HEK293T (cell line): ENCODE measurements at regions not wholly inside any gene's neighbourhood (a gene's known extent, or its start where the extent isn't known, plus 50 kb on each side); places are given as distances from the start of the nearest gene placed in this dataset.

Experiments used
- CTCF ChIA-PET: fragments of 350-600 bp; formaldehyde crosslinking; extraction: SDS; loops from one replicate; lab custom pipeline; 2021; ENCODE audit warnings: antibody characterized with exemption, inconsistent platforms; lab: Yijun Ruan, JAX
- POLR2A ChIA-PET: fragments of 350-600 bp; formaldehyde crosslinking; extraction: SDS; loops from one replicate; lab custom pipeline; 2020; ENCODE audit warnings: antibody characterized with exemption, inconsistent platforms; lab: Yijun Ruan, JAX
- DNase-seq: peaks from one replicate; pipeline ENCODE4 v3.0.0; 2012; ENCODE audit warnings: mixed read lengths; ENCODE audit errors: extremely low spot score
- ARNT ChIP-seq: fragments of 450-650 bp; IDR thresholded peaks from 2 replicates; pipeline ENCODE4 v1.6.1; 2017; ENCODE audit warnings: mild to moderate bottlenecking
- BHLHE40 ChIP-seq: fragments of 450-650 bp; IDR thresholded peaks from 2 replicates; pipeline ENCODE4 v1.6.1; 2016; ENCODE audit warnings: mild to moderate bottlenecking, moderate library complexity, borderline replicate concordance
- CTBP1 ChIP-seq: fragments of 450-650 bp; IDR thresholded peaks from 2 replicates; pipeline ENCODE4 v1.6.1; 2016; ENCODE audit warnings: borderline replicate concordance
- ELF4 ChIP-seq: fragments of 450-650 bp; IDR thresholded peaks from 2 replicates; pipeline ENCODE4 v1.6.1; 2017; ENCODE audit warnings: antibody characterized with exemption
- FOXA1 ChIP-seq: fragments of 450-650 bp; IDR thresholded peaks from 2 replicates; pipeline ENCODE4 v1.6.1; 2016; ENCODE audit warnings: mild to moderate bottlenecking
- FOXK2 ChIP-seq: fragments of 450-650 bp; IDR thresholded peaks from 2 replicates; pipeline ENCODE4 v1.6.1; 2016; ENCODE audit warnings: mild to moderate bottlenecking
- FOXM1 ChIP-seq: fragments of 450-650 bp; IDR thresholded peaks from 2 replicates; pipeline ENCODE4 v1.6.1; 2017; ENCODE audit warnings: mild to moderate bottlenecking, borderline replicate concordance
- HDGF ChIP-seq: fragments of 450-650 bp; IDR thresholded peaks from 2 replicates; pipeline ENCODE4 v1.6.1; 2017; ENCODE audit warnings: antibody characterized with exemption, borderline replicate concordance
- L3MBTL2 ChIP-seq: fragments of 450-650 bp; conservative IDR thresholded peaks from 2 replicates; pipeline ENCODE4 v1.6.1; 2016; ENCODE audit warnings: mild to moderate bottlenecking
- LEF1 ChIP-seq: fragments of 450-650 bp; IDR thresholded peaks from 2 replicates; pipeline ENCODE4 v1.6.1; 2017; ENCODE audit warnings: mild to moderate bottlenecking, borderline replicate concordance
- NFRKB ChIP-seq: fragments of 450-650 bp; IDR thresholded peaks from 2 replicates; pipeline ENCODE4 v1.6.1; 2016; ENCODE audit warnings: mild to moderate bottlenecking, moderate library complexity
- SP1 ChIP-seq: fragments of 450-650 bp; IDR thresholded peaks from 2 replicates; pipeline ENCODE4 v1.6.1; 2017
- SUZ12 ChIP-seq: fragments of 450-650 bp; IDR thresholded peaks from 2 replicates; pipeline ENCODE4 v1.6.1; 2016; ENCODE audit warnings: mild to moderate bottlenecking
- TARDBP ChIP-seq: fragments of 450-650 bp; IDR thresholded peaks from 2 replicates; pipeline ENCODE4 v1.6.1; 2016
- ZNF384 ChIP-seq: fragments of 450-650 bp; IDR thresholded peaks from 2 replicates; pipeline ENCODE4 v1.6.1; 2016
- TF ChIP-seq, protein P1 (sequence below): fragments of 450-650 bp; IDR thresholded peaks from 2 replicates; pipeline ENCODE4 v1.6.1; 2016

DNA sequence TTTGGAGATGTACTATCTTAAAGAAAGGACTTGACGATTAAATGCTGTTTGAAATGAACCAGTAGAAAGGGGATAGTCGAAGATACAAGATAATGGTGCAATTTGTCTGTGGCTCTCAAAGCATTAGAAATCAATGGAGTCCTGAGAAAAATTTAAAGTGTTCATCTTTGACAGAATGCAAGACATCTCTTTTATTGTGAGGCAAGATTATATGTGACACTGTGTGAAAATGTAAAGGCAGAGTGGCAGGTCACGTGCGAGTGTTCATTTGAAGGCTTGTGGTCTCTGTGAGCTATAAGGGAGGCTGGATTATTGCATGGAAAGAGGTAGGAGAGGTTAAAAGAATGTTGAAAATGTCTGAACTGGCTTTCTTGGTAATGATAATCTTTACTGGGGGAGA is 709.2 kb downstream of the DSC3 start:
- DNase-seq = no peak
- TF ChIP-seq FOXM1 = no peak
- no peak for TF ChIP-seq ZNF384
- no peak for TF ChIP-seq FOXA1
- TF ChIP-seq FOXK2 = no peak
- TF ChIP-seq TARDBP = no peak
- TF ChIP-seq ELF4 = no peak
- no peak for TF ChIP-seq HDGF
- no peak for TF ChIP-seq ARNT
- no peak for TF ChIP-seq NFRKB
- no peak for TF ChIP-seq CTBP1
- TF ChIP-seq LEF1 = no peak
- TF ChIP-seq BHLHE40 = no peak
- POLR2A ChIA-PET = no interaction called here
- CTCF ChIA-PET = interaction anchor here (0.8 kb wide), 1 partner anchor 1919 kb away, joined by 3 read pairs; no protein-coding TSS in a partner anchor

DNA sequence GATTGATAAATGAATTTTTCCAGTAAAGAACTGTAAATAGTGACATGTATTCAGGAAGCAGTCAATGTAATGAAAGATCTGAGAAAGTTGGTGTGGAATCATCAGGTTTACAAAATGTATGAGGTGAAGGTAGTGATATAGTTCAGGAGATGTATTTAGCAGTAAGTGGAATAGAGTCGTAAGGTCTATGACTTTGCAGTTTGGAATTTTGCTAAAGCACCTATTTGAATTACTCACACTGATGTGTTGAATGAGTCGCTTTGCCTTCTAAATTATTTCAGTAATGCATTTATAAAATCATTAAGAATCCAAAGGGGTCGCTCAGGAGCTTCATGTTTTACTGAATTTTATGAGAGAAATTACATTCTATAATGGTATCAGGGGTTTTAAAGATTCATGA is 713.7 kb downstream of the DSC3 start:
- TF ChIP-seq BHLHE40 = no peak
- no peak for TF ChIP-seq HDGF
- TF ChIP-seq TARDBP = no peak
- no peak for TF ChIP-seq FOXA1
- TF ChIP-seq CTBP1 = no peak
- TF ChIP-seq, protein P1, sequence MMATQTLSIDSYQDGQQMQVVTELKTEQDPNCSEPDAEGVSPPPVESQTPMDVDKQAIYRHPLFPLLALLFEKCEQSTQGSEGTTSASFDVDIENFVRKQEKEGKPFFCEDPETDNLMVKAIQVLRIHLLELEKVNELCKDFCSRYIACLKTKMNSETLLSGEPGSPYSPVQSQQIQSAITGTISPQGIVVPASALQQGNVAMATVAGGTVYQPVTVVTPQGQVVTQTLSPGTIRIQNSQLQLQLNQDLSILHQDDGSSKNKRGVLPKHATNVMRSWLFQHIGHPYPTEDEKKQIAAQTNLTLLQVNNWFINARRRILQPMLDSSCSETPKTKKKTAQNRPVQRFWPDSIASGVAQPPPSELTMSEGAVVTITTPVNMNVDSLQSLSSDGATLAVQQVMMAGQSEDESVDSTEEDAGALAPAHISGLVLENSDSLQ = no peak
- no peak for TF ChIP-seq FOXM1
- TF ChIP-seq ARNT = no peak
- no peak for TF ChIP-seq ZNF384
- no peak for TF ChIP-seq NFRKB
- TF ChIP-seq SP1 = no peak
- TF ChIP-seq L3MBTL2 = no peak
- TF ChIP-seq LEF1 = no peak
- TF ChIP-seq ELF4 = no peak
- TF ChIP-seq FOXK2 = no peak
- TF ChIP-seq SUZ12 = no peak
- ChIA-PET POLR2A (no interaction called here), CTCF (no interaction called here)
- DNase-seq = no peak

DNA sequence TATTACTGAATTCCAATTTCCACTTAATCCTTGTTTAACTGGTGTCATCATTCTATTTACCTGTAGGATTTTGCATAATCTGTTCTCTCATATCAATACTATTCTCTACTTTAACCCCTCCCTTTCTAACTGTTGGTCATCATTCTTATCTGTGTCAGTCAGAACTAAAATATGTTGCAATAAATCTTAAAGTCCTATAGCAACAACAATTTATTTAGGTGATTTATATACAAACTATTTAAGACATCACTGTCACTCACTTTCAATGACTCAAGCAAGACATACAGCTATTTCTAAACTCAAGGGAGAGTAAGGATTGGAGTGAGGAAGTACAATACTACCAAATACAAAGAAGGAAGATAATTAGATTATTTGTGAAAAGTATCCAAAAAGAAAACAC is 740.4 kb downstream of the DSC3 start:
- POLR2A ChIA-PET = no interaction called here
- no peak for DNase-seq
- CTCF ChIA-PET = no interaction called here
- TF ChIP-seq, protein P1 = peak; percentile 58
- TF ChIP-seq SP1 = no peak
- no peak for TF ChIP-seq FOXA1
- TF ChIP-seq ARNT = no peak

DNA sequence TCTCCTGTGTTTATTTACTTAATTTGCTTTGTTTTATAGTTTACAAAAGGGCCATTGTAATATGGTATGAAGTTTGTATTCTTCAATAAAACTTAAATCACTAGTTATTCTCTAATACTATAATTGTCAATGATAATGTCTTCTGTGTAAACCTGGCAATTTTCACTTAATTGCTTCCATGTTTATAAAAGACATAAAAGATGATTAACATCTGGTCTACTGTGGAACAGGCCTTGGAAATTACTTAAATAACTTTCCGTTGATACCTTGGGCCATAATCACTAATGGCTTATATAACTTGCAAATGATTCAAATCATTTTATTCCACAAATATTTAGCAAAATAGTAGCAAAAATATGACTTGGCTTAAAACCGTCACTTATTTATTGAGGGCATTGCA is 743.8 kb downstream of the DSC3 start:
- no peak for DNase-seq
- CTCF ChIA-PET = no interaction called here
- no peak for TF ChIP-seq SUZ12
- TF ChIP-seq FOXK2 = no peak
- TF ChIP-seq HDGF = no peak
- no peak for TF ChIP-seq SP1
- no peak for TF ChIP-seq L3MBTL2
- no peak for TF ChIP-seq FOXA1
- no peak for TF ChIP-seq CTBP1
- TF ChIP-seq LEF1 = no peak
- no peak for TF ChIP-seq TARDBP
- no peak for TF ChIP-seq ELF4
- TF ChIP-seq, protein P1 = no peak
- no peak for TF ChIP-seq ZNF384
- TF ChIP-seq BHLHE40 = no peak
- TF ChIP-seq ARNT = no peak
- no peak for TF ChIP-seq NFRKB
- no peak for TF ChIP-seq FOXM1
- POLR2A ChIA-PET = no interaction called here

DNA sequence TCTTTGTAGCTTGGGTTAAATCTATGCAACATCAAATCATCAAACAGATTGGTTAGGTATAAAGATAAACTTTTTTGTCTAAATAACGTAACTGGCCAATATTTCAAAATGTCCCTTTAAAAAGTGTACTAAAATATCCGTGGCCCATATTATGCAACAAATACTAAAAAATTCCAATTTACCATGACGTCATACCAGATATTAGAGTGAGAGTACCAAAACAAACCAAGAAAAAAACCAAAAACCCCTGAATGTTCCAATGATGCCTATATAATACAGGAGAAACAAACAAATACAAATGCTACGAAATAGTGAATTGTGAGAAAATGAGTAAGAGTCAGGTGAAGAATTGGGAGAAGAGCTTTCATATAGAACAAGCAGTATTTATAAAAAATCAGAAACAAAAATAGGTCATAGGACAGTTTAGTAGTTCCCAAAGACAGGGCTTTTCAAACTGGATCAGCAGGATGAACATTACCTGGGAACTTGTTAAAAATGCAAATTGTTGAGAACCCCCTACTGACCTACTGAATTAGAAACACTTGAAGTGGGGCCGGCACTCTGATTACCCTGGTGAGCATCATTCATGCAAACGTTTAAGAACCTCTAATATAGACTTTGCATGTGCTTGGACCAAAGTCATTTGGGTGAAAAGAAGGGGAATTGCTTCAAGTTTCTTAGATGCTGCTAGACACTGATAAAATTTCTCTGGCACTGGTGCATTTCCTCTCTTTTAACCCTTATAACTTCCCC is 753.7 kb downstream of the DSC3 start:
- POLR2A ChIA-PET = no interaction called here
- no peak for DNase-seq
- CTCF ChIA-PET = no interaction called here
- TF ChIP-seq, protein P1 = no peak
- TF ChIP-seq ELF4 (no peak), LEF1 (no peak), ARNT (no peak), FOXM1 (no peak), SP1 (no peak), HDGF (no peak), CTBP1 (no peak), SUZ12 (no peak), NFRKB (no peak), BHLHE40 (no peak), ZNF384 (no peak), L3MBTL2 (no peak), FOXK2 (no peak), FOXA1 (no peak), TARDBP (no peak)
